IMR-90 (cell line): ENCODE measurements at regions not wholly inside any gene's neighbourhood (a gene's known extent, or its start where the extent isn't known, plus 50 kb on each side); places are given as distances from the start of the nearest gene placed in this dataset.

ENCODE experiments used
- ATAC-seq: fragments of 200-7000 bp; cut with Tn5 transposase; 2 replicates; pipeline ENCODE4 v1.9.1; 2020; ENCODE audit warnings: low read depth, mild to moderate bottlenecking, moderate library complexity
- BruUV-seq: library from RNA; stranded (reverse); fragments of 400-500 nt; replicated peaks from 2 replicates; lab custom pipeline; 2021; lab: Mats Ljungman, UMichigan
- CTCF ChIA-PET: fragments of 300-600 bp; formaldehyde crosslinking; extraction: SDS; loops from one replicate; lab custom pipeline; 2021; ENCODE audit warnings: antibody characterized with exemption; lab: Yijun Ruan, JAX
- POLR2A ChIA-PET: fragments of 300-600 bp; sonication (Branson Sonifier 250); formaldehyde crosslinking; loops from one replicate; lab custom pipeline; 2022; ENCODE audit warnings: antibody characterized with exemption; ENCODE audit not compliant: unreplicated experiment; lab: Charles Lee
- DNase-seq: peaks from one replicate; pipeline ENCODE4 v3.0.0; 2013
- H2AFZ ChIP-seq: replicated peaks from 2 replicates; pipeline ENCODE3; 2013; ENCODE audit warnings: low read length, mild to moderate bottlenecking; ENCODE audit not compliant: poor library complexity
- H2AK5ac ChIP-seq: 2 replicates; pipeline ENCODE4 v1.6.1; 2013; ENCODE audit warnings: low read depth, low read length, inconsistent platforms
- H2AK9ac ChIP-seq: replicated peaks from 2 replicates; pipeline ENCODE3; 2013; ENCODE audit warnings: mild to moderate bottlenecking, low read depth, low read length, moderate library complexity; ENCODE audit not compliant: poor library complexity
- H2BK120ac ChIP-seq: 2 replicates; pipeline ENCODE4 v1.6.1; 2013; ENCODE audit warnings: low read depth, low read length, inconsistent platforms
- H2BK15ac ChIP-seq: 3 replicates; pipeline ENCODE4 v1.6.1; 2013; ENCODE audit warnings: low read depth, low read length, inconsistent platforms
- H2BK20ac ChIP-seq: 2 replicates; pipeline ENCODE4 v1.6.1; 2013; ENCODE audit warnings: low read depth, mild to moderate bottlenecking, inconsistent platforms, low read length, moderate library complexity
- H2BK5ac ChIP-seq: 2 replicates; pipeline ENCODE4 v1.6.1; 2013; ENCODE audit warnings: mild to moderate bottlenecking, low read depth, low read length, inconsistent platforms; ENCODE audit not compliant: poor library complexity, severe bottlenecking
- H3K14ac ChIP-seq: replicated peaks from 2 replicates; pipeline ENCODE4 v1.6.1; 2013; ENCODE audit warnings: low read depth, low read length, inconsistent platforms
- H3K18ac ChIP-seq: 2 replicates; pipeline ENCODE4 v1.6.1; 2013; ENCODE audit warnings: low read depth, low read length, control low read depth
- H3K23ac ChIP-seq: 2 replicates; pipeline ENCODE4 v1.6.1; 2013; ENCODE audit warnings: low read depth, low read length, inconsistent platforms
- H3K27ac ChIP-seq: 2 replicates; pipeline ENCODE4 v1.5.1; 2013; ENCODE audit warnings: mild to moderate bottlenecking, control low read depth, low read length; ENCODE audit not compliant: insufficient read depth
- H3K27me3 ChIP-seq: 2 replicates; pipeline ENCODE4 v1.6.1; 2013; ENCODE audit warnings: low read length; ENCODE audit not compliant: control insufficient read depth, insufficient read depth
- H3K36me3 ChIP-seq: 2 replicates; pipeline ENCODE4 v1.6.1; 2013; ENCODE audit warnings: low read length, mixed read lengths; ENCODE audit not compliant: control insufficient read depth, insufficient read depth
- H3K4ac ChIP-seq: 2 replicates; pipeline ENCODE4 v1.6.1; 2013; ENCODE audit warnings: low read depth, low read length, inconsistent platforms
- H3K4me1 ChIP-seq: 2 replicates; pipeline ENCODE4 v1.6.1; 2013; ENCODE audit warnings: low read length, mixed read lengths; ENCODE audit not compliant: control insufficient read depth, insufficient read depth
- H3K4me2 ChIP-seq: 2 replicates; pipeline ENCODE4 v1.6.1; 2013; ENCODE audit warnings: low read depth, mild to moderate bottlenecking, control low read depth, low read length, moderate library complexity
- H3K4me3 ChIP-seq: 2 replicates; pipeline ENCODE4 v1.5.1; 2013; ENCODE audit warnings: low read depth, mild to moderate bottlenecking, control low read depth, low read length, moderate library complexity; ENCODE audit not compliant: insufficient read depth
- H3K56ac ChIP-seq: 2 replicates; pipeline ENCODE4 v1.6.1; 2013; ENCODE audit warnings: low read length, inconsistent platforms; ENCODE audit not compliant: insufficient read depth; ENCODE audit errors: extremely low read depth
- H3K79me1 ChIP-seq, 2 experiments: 2 replicates each; pipeline ENCODE4 v1.6.1; 2013; ENCODE audit warnings: low read length in 2 of 2, inconsistent platforms in 1 of 2, low read depth in 1 of 2
- H3K9ac ChIP-seq: 2 replicates; pipeline ENCODE4 v1.6.1; 2013; ENCODE audit warnings: low read depth, low read length, control low read depth
- H3K9me1 ChIP-seq: 2 replicates; pipeline ENCODE4 v1.6.1; 2013; ENCODE audit warnings: low read length, inconsistent platforms; ENCODE audit not compliant: insufficient read depth
- H3K9me3 ChIP-seq: 2 replicates; pipeline ENCODE4 v1.6.1; 2013; ENCODE audit warnings: low read length; ENCODE audit not compliant: control insufficient read depth, insufficient read depth
- H4K20me1 ChIP-seq: 2 replicates; pipeline ENCODE4 v1.6.1; 2013; ENCODE audit warnings: low read length, inconsistent platforms; ENCODE audit not compliant: insufficient read depth
- H4K5ac ChIP-seq: 2 replicates; pipeline ENCODE4 v1.6.1; 2013; ENCODE audit warnings: mild to moderate bottlenecking, low read depth, low read length, control low read depth
- H4K8ac ChIP-seq, 2 experiments: 2 replicates each; pipeline ENCODE4 v1.6.1; 2013; ENCODE audit warnings: low read depth in 2 of 2, low read length in 2 of 2, control low read depth in 1 of 2, inconsistent platforms in 1 of 2
- H4K91ac ChIP-seq: 2 replicates; pipeline ENCODE4 v1.6.1; 2013; ENCODE audit warnings: low read depth, low read length, inconsistent platforms; ENCODE audit not compliant: insufficient read depth
- CEBPB ChIP-seq: IDR thresholded peaks from 2 replicates; pipeline ENCODE4 v1.6.1; 2012; ENCODE audit warnings: low read depth, low read length, improper control_type of control experiment
- CHD1 ChIP-seq: IDR thresholded peaks from 2 replicates; pipeline ENCODE4 v1.6.1; 2012; ENCODE audit warnings: low read depth, low read length, improper control_type of control experiment
- CTCF ChIP-seq: conservative IDR thresholded peaks from 2 replicates; pipeline ENCODE4 v1.5.1; 2012; ENCODE audit warnings: mild to moderate bottlenecking, low read depth, low read length, improper control_type of control experiment
- FOS ChIP-seq: fragments of 150-350 bp; IDR thresholded peaks from 2 replicates; pipeline ENCODE4 v1.6.1; 2016; ENCODE audit warnings: low read depth, low read length
- MAFK ChIP-seq: IDR thresholded peaks from 2 replicates; pipeline ENCODE4 v1.6.1; 2012; ENCODE audit warnings: low read depth, low read length, improper control_type of control experiment
- MAZ ChIP-seq: IDR thresholded peaks from 2 replicates; pipeline ENCODE4 v1.6.1; 2012; ENCODE audit warnings: low read depth, mild to moderate bottlenecking, low read length, improper control_type of control experiment, moderate library complexity, borderline replicate concordance
- MXI1 ChIP-seq: IDR thresholded peaks from 2 replicates; pipeline ENCODE4 v1.6.1; 2012; ENCODE audit warnings: low read depth, mild to moderate bottlenecking, low read length, moderate library complexity, borderline replicate concordance
- NFE2L2 ChIP-seq: fragments of 150-350 bp; IDR thresholded peaks from 2 replicates; pipeline ENCODE4 v1.6.1; 2016; ENCODE audit warnings: low read depth, mild to moderate bottlenecking, low read length
- POLR2A ChIP-seq: IDR thresholded peaks from 2 replicates; pipeline ENCODE4 v1.6.1; 2012; ENCODE audit warnings: mild to moderate bottlenecking, low read depth, low read length
- RAD21 ChIP-seq: IDR thresholded peaks from 2 replicates; pipeline ENCODE4 v1.6.1; 2012; ENCODE audit warnings: low read length, improper control_type of control experiment
- RCOR1 ChIP-seq: IDR thresholded peaks from 2 replicates; pipeline ENCODE4 v1.6.1; 2012; ENCODE audit warnings: mild to moderate bottlenecking, low read length, improper control_type of control experiment; ENCODE audit not compliant: insufficient replicate concordance
- USF2 ChIP-seq: fragments of 150-350 bp; IDR thresholded peaks from 2 replicates; pipeline ENCODE4 v1.6.1; 2017; ENCODE audit warnings: mild to moderate bottlenecking, antibody characterized with exemption, low read length, low read depth
- WGBS, 2 experiments: methylation state at CpG; one replicate each; pipeline versions ENCODE4 v1.1.5 to v1.1.7; 2013; ENCODE audit warnings: missing lambda C conversion rate in 2 of 2; ENCODE audit not compliant: insufficient read length in 1 of 2; ENCODE audit errors: extremely low coverage in 2 of 2; 5-methylcytosine and 5-hydroxymethylcytosine counted together
- dilution Hi-C: fragments of 300-500 bp; cut with HindIII; formaldehyde crosslinking; loops from one replicate; pipeline ENCODE4 v1.14.3; 2018; ENCODE audit warnings: low sequenced_read_pairs; ENCODE audit not compliant: unreplicated experiment
- in situ Hi-C: fragments of 300-500 bp; cut with MboI; formaldehyde crosslinking; loops from 3 replicates; pipeline ENCODE4 v1.14.3; 2019; ENCODE audit warnings: low sequenced_read_pairs, inconsistent platforms, mixed read lengths
- intact Hi-C: fragments of 100-400 bp; cut with micrococcal nuclease; formaldehyde crosslinking; loops from 2 replicates; pipeline ENCODE4 v1.10.0; 2022

GRCh38 chr7:17489961-17490360, 191.5 kb downstream of the AHR start:
- CTCF ChIA-PET, result no interaction called here
- Histone ChIP-seq H2BK20ac (no peak overlapping the region), H2BK5ac (no peak overlapping the region), H3K9me3 (no peaks in the 10 kb centered on the region), H4K8ac (no peak overlapping the region), H2AK5ac (no peak overlapping the region), H2AFZ (no peak overlapping the region), H3K4me1 (no peaks in the 10 kb centered on the region), H3K4ac (no peak overlapping the region), H3K9me1 (no peaks in the 10 kb centered on the region), H4K20me1 (no peaks in the 10 kb centered on the region), H3K23ac (no peak overlapping the region), H3K4me3 (no peak overlapping the region), H4K91ac (no peak overlapping the region), H3K18ac (no peak overlapping the region), H2BK120ac (no peak overlapping the region), H3K27me3 (no peaks in the 10 kb centered on the region), H3K79me1 (no peaks in the 10 kb centered on the region), H2BK15ac (no peak overlapping the region), H3K27ac (no peak overlapping the region), H3K4me2 (no peak overlapping the region), H3K56ac (no peak overlapping the region), H4K5ac (no peak overlapping the region), H3K14ac (no peak overlapping the region), H3K36me3 (no peaks in the 10 kb centered on the region), H3K9ac (no peak overlapping the region), H2AK9ac (no peak overlapping the region)
- TF ChIP-seq RAD21 (no peak), MXI1 (no peak), FOS (no peak), USF2 (no peak), POLR2A (no peak), MAZ (no peak), CHD1 (no peak), MAFK (no peak), NFE2L2 (no peak), CTCF (no peak), RCOR1 (no peak), CEBPB (no peak)
- in situ Hi-C loops, result no loop called here
- ATAC-seq, result no peak
- POLR2A ChIA-PET, result no interaction called here
- WGBS, 2 experiments, result no CpG with 5 or more reads among the region's 4 CpGs
- intact Hi-C loops, result no loop called here
- no peak for DNase-seq
- no TSS peak for BruUV-seq
- dilution Hi-C loops, result no loop called here
